Parathyroid adenoma (tissue), 2 donors: ENCODE measurements at regions not wholly inside any gene's neighbourhood (a gene's known extent, or its start where the extent isn't known, plus 50 kb on each side); places are given as distances from the start of the nearest gene placed in this dataset.

Source experiments
- H2AFZ ChIP-seq: fragments of 300-600 bp; sonication (generic); one replicate; pipeline ENCODE4 v1.7.0; 2017; ENCODE audit warnings: antibody characterized with exemption, mild to moderate bottlenecking
- H3K27ac ChIP-seq: fragments of 300-600 bp; sonication (generic); one replicate; pipeline ENCODE4 v1.7.0; 2017
- H3K27me3 ChIP-seq: fragments of 300-600 bp; sonication (generic); one replicate; pipeline ENCODE4 v1.7.0; 2017; ENCODE audit warnings: low read length; ENCODE audit not compliant: control insufficient read depth, insufficient read depth
- H3K36me3 ChIP-seq: fragments of 300-600 bp; sonication (generic); one replicate; pipeline ENCODE4 v1.7.0; 2017; ENCODE audit warnings: low read length; ENCODE audit not compliant: control insufficient read depth, insufficient read depth
- H3K4me1 ChIP-seq: fragments of 300-600 bp; sonication (generic); one replicate; pipeline ENCODE4 v1.7.0; 2017; ENCODE audit warnings: control low read depth
- H3K4me2 ChIP-seq: fragments of 300-600 bp; sonication (generic); one replicate; pipeline ENCODE4 v1.7.0; 2017; ENCODE audit warnings: low read length
- H3K4me3 ChIP-seq: fragments of 300-600 bp; sonication (generic); one replicate; pipeline ENCODE4 v1.7.0; 2017; ENCODE audit warnings: low read depth, low read length
- H3K79me2 ChIP-seq: fragments of 300-600 bp; sonication (generic); one replicate; pipeline ENCODE4 v1.7.0; 2017; ENCODE audit warnings: control low read depth
- H3K9ac ChIP-seq: fragments of 300-600 bp; sonication (generic); one replicate; pipeline ENCODE4 v1.7.0; 2017; ENCODE audit warnings: mild to moderate bottlenecking
- H3K9me3 ChIP-seq: fragments of 300-600 bp; sonication (generic); one replicate; pipeline ENCODE4 v1.7.0; 2017; ENCODE audit warnings: low read length; ENCODE audit not compliant: control insufficient read depth
- TF ChIP-seq, protein P1 (sequence below): fragments of 300-600 bp; sonication (generic); IDR thresholded peaks from one replicate; pipeline ENCODE4 v1.7.0; 2017; ENCODE audit warnings: antibody characterized with exemption, mild to moderate bottlenecking
- donor health status: primary hyperparathyroidism.

GRCh38 chr5:124929000-124929399 lies 182.6 kb upstream of the ZNF608 start:
- TF ChIP-seq, protein P1, sequence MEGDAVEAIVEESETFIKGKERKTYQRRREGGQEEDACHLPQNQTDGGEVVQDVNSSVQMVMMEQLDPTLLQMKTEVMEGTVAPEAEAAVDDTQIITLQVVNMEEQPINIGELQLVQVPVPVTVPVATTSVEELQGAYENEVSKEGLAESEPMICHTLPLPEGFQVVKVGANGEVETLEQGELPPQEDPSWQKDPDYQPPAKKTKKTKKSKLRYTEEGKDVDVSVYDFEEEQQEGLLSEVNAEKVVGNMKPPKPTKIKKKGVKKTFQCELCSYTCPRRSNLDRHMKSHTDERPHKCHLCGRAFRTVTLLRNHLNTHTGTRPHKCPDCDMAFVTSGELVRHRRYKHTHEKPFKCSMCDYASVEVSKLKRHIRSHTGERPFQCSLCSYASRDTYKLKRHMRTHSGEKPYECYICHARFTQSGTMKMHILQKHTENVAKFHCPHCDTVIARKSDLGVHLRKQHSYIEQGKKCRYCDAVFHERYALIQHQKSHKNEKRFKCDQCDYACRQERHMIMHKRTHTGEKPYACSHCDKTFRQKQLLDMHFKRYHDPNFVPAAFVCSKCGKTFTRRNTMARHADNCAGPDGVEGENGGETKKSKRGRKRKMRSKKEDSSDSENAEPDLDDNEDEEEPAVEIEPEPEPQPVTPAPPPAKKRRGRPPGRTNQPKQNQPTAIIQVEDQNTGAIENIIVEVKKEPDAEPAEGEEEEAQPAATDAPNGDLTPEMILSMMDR, result no peak
- Histone ChIP-seq H3K36me3 (no peaks in the 10 kb centered on the region), H3K27me3 (no peaks in the 10 kb centered on the region), H3K79me2 (no peaks in the 10 kb centered on the region), H3K4me2 (no peak overlapping the region), H3K4me3 (no peak overlapping the region), H2AFZ (no peak overlapping the region), H3K9ac (no peak overlapping the region), H3K27ac (no peak overlapping the region), H3K9me3 (no peaks in the 10 kb centered on the region), H3K4me1 (no peaks in the 10 kb centered on the region)

GRCh38 chr5:124932791-124933600 lies 186.6 kb upstream of the ZNF608 start:
- H3K4me3 ChIP-seq, result no peak overlapping the region
- H3K36me3 ChIP-seq, result no peaks in the 10 kb centered on the region
- no peaks in the 10 kb centered on the region for H3K4me1 ChIP-seq
- no peaks in the 10 kb centered on the region for H3K9me3 ChIP-seq
- TF ChIP-seq, protein P1, result no peak
- H2AFZ ChIP-seq, result no peak overlapping the region
- no peak overlapping the region for H3K9ac ChIP-seq
- no peaks in the 10 kb centered on the region for H3K27me3 ChIP-seq
- H3K27ac ChIP-seq, result no peak overlapping the region
- H3K79me2 ChIP-seq, result no peaks in the 10 kb centered on the region
- no peak overlapping the region for H3K4me2 ChIP-seq

- Histone ChIP-seq H3K4me3 (no peak overlapping the region), H3K4me1 (no peaks in the 10 kb centered on the region), H2AFZ (no peak overlapping the region), H3K9ac (no peak overlapping the region), H3K9me3 (no peaks in the 10 kb centered on the region), H3K4me2 (no peak overlapping the region), H3K36me3 (no peaks in the 10 kb centered on the region), H3K79me2 (no peaks in the 10 kb centered on the region), H3K27me3 (no peaks in the 10 kb centered on the region), H3K27ac (no peak overlapping the region)
- TF ChIP-seq, protein P1, result no peak
Observed at GRCh38 chr5:124935065-124935464, 188.6 kb upstream of the ZNF608 start.

DNA sequence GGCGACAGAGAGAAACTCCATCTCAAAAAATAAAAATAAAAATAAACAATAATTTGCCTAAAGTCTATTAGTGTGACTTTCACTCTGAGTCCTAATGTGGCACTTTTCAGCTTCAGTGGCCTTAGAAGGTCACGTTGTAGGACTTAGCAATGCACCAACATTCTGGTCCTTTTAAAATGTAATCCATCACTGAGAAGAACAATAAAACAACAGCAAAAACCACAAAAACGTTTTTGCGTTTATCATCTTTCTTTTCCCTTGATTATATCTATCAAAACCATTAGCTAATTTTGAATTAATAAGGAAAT lies 190.1 kb upstream of the ZNF608 start:
- Histone ChIP-seq H3K9ac (no peak overlapping the region), H3K9me3 (no peaks in the 10 kb centered on the region), H3K4me1 (no peaks in the 10 kb centered on the region), H3K27me3 (no peaks in the 10 kb centered on the region), H2AFZ (no peak overlapping the region), H3K4me3 (no peak overlapping the region), H3K79me2 (no peaks in the 10 kb centered on the region), H3K36me3 (no peaks in the 10 kb centered on the region), H3K27ac (no peak overlapping the region), H3K4me2 (no peak overlapping the region)
- TF ChIP-seq, protein P1, result no peak
